ENCODE measurements at regions not wholly inside any gene's neighbourhood (a gene's known extent, or its start where the extent isn't known, plus 50 kb on each side); places are given as distances from the start of the nearest gene placed in this dataset.

DNA sequence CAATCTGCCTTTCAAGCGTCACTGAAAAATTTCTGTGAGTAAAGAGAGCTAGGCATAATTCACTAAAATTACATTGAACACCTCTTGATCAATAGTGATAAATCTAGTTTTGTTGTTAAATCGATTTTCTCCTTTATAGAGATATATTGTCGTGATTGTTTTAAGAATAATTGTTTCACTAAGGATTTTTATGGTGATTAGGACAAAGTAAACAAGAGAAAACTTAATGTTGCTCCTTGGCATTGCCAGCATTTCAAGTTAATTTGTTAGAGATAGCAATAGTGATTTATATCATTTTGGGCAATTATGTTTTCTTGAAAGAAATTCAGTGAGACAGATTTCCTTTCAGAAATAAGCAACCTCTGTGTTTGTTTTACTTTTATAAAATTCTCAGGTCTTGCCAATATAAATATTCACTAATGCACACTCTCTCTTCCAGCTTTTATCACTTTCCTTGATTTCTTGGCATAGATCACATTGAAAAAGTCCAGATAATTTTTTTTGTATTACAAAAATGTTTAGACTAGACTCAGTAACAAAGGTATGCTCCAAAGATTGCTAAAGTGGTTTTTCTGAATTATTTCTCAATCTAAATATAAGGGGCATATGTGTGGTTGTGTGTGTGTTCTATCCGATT, 538.7 kb downstream of the TFEC start:
- H3K9me3 ChIP-seq (ENCODE audit: control insufficient read depth, insufficient read depth, low read depth, low read length) = no peaks in the 10 kb centered on the region
- no peaks in the 10 kb centered on the region for H3K36me3 ChIP-seq (ENCODE audit: control insufficient read depth in 2 of 2, insufficient read depth in 1 of 2, low read length in 2 of 2)
- H3K4me3 ChIP-seq (ENCODE audit: low read depth, low read length) = no peak overlapping the region
- H3K4me1 ChIP-seq (ENCODE audit: control insufficient read depth, insufficient read depth, low read length) = peaks cover 4% of the 10 kb centered on the region; the same call in 1 of the 2 replicates
- POLR2A ChIA-PET = no interaction called here
- CTCF ChIA-PET = no interaction called here
- H3K27ac ChIP-seq (ENCODE audit: extremely low read depth, low read depth, low read length) = no peak overlapping the region
- TF ChIP-seq ZEB2 (tag by site-specific recombination; IDR thresholded peaks at IDR 0.05) (0 out of 2 replicates have a peak, but pooled peaks have one; percentile 22), ZNF596 (tag by site-specific recombination; IDR thresholded peaks at IDR 0.05) (peak; percentile 10; the same call in 1 of the 2 replicates), ZBTB21 (tag by site-specific recombination; IDR thresholded peaks at IDR 0.05) (no peak), OSR2 (tag by site-specific recombination; IDR thresholded peaks at IDR 0.05) (peak; percentile 84), SALL2 (tag by site-specific recombination; IDR thresholded peaks at IDR 0.05; ENCODE audit: borderline replicate concordance) (0 out of 2 replicates have a peak, but pooled peaks have one; percentile 39), ZNF324 (tag by site-specific recombination; IDR thresholded peaks at IDR 0.05) (no peak), ZNF501 (tag by site-specific recombination; IDR thresholded peaks at IDR 0.05) (no peak), KLF7 (tag by site-specific recombination; IDR thresholded peaks at IDR 0.05; ENCODE audit: borderline replicate concordance) (no peak), ZNF558 (tag by site-specific recombination; IDR thresholded peaks at IDR 0.05) (no peak), GLI2 (tag by site-specific recombination; IDR thresholded peaks at IDR 0.05; ENCODE audit: borderline replicate concordance, low read depth) (peak; percentile 30; the same call in 1 of the 2 replicates), ZNF776 (tag by site-specific recombination; IDR thresholded peaks at IDR 0.05; ENCODE audit: borderline replicate concordance) (0 out of 2 replicates have a peak, but pooled peaks have one; percentile 22), ZBTB8A (tag by site-specific recombination; IDR thresholded peaks at IDR 0.05) (0 out of 2 replicates have a peak, but pooled peaks have one; percentile 31), YY2 (tag by site-specific recombination; IDR thresholded peaks at IDR 0.05) (0 out of 2 replicates have a peak, but pooled peaks have one; percentile 36), ZNF335 (tag by site-specific recombination; conservative IDR thresholded peaks at IDR 0.05) (0 out of 2 replicates have a peak, but pooled peaks have one; percentile 15), IKZF3 (tag by site-specific recombination; IDR thresholded peaks at IDR 0.05) (peak; percentile 91), ZNF843 (tag by site-specific recombination; IDR thresholded peaks at IDR 0.05) (peak; percentile 94), ZNF792 (tag by site-specific recombination; IDR thresholded peaks at IDR 0.05) (no peak), ZFHX2 (tag by site-specific recombination; conservative IDR thresholded peaks at IDR 0.05) (no peak), FEZF1 (tag by site-specific recombination; IDR thresholded peaks at IDR 0.05) (peak; percentile 81), ZNF585B (tag by site-specific recombination; IDR thresholded peaks at IDR 0.05) (no peak), OVOL3 (tag by site-specific recombination; IDR thresholded peaks at IDR 0.05) (0 out of 2 replicates have a peak, but pooled peaks have one; percentile 46), ZNF426 (tag by site-specific recombination; IDR thresholded peaks at IDR 0.05) (no peak), ZBTB17 (tag by site-specific recombination; IDR thresholded peaks at IDR 0.05) (peak; percentile 86)
- TF ChIP-seq, protein P1, sequence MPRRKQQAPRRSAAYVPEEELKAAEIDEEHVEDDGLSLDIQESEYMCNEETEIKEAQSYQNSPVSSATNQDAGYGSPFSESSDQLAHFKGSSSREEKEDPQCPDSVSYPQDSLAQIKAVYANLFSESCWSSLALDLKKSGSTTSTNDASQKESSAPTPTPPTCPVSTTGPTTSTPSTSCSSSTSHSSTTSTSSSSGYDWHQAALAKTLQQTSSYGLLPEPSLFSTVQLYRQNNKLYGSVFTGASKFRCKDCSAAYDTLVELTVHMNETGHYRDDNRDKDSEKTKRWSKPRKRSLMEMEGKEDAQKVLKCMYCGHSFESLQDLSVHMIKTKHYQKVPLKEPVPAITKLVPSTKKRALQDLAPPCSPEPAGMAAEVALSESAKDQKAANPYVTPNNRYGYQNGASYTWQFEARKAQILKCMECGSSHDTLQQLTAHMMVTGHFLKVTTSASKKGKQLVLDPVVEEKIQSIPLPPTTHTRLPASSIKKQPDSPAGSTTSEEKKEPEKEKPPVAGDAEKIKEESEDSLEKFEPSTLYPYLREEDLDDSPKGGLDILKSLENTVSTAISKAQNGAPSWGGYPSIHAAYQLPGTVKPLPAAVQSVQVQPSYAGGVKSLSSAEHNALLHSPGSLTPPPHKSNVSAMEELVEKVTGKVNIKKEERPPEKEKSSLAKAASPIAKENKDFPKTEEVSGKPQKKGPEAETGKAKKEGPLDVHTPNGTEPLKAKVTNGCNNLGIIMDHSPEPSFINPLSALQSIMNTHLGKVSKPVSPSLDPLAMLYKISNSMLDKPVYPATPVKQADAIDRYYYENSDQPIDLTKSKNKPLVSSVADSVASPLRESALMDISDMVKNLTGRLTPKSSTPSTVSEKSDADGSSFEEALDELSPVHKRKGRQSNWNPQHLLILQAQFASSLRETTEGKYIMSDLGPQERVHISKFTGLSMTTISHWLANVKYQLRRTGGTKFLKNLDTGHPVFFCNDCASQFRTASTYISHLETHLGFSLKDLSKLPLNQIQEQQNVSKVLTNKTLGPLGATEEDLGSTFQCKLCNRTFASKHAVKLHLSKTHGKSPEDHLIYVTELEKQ (tag by site-specific recombination; IDR thresholded peaks at IDR 0.05; ENCODE audit: borderline replicate concordance) = no peak
- TF ChIP-seq, protein P2, sequence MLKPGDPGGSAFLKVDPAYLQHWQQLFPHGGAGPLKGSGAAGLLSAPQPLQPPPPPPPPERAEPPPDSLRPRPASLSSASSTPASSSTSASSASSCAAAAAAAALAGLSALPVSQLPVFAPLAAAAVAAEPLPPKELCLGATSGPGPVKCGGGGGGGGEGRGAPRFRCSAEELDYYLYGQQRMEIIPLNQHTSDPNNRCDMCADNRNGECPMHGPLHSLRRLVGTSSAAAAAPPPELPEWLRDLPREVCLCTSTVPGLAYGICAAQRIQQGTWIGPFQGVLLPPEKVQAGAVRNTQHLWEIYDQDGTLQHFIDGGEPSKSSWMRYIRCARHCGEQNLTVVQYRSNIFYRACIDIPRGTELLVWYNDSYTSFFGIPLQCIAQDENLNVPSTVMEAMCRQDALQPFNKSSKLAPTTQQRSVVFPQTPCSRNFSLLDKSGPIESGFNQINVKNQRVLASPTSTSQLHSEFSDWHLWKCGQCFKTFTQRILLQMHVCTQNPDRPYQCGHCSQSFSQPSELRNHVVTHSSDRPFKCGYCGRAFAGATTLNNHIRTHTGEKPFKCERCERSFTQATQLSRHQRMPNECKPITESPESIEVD (tag by site-specific recombination; IDR thresholded peaks at IDR 0.05) = peak; percentile 92
- TF ChIP-seq, protein P3, sequence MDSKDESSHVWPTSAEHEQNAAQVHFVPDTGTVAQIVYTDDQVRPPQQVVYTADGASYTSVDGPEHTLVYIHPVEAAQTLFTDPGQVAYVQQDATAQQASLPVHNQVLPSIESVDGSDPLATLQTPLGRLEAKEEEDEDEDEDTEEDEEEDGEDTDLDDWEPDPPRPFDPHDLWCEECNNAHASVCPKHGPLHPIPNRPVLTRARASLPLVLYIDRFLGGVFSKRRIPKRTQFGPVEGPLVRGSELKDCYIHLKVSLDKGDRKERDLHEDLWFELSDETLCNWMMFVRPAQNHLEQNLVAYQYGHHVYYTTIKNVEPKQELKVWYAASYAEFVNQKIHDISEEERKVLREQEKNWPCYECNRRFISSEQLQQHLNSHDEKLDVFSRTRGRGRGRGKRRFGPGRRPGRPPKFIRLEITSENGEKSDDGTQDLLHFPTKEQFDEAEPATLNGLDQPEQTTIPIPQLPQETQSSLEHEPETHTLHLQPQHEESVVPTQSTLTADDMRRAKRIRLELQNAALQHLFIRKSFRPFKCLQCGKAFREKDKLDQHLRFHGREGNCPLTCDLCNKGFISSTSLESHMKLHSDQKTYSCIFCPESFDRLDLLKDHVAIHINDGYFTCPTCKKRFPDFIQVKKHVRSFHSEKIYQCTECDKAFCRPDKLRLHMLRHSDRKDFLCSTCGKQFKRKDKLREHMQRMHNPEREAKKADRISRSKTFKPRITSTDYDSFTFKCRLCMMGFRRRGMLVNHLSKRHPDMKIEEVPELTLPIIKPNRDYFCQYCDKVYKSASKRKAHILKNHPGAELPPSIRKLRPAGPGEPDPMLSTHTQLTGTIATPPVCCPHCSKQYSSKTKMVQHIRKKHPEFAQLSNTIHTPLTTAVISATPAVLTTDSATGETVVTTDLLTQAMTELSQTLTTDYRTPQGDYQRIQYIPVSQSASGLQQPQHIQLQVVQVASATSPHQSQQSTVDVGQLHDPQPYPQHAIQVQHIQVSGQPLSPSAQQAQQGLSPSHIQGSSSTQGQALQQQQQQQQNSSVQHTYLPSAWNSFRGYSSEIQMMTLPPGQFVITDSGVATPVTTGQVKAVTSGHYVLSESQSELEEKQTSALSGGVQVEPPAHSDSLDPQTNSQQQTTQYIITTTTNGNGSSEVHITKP (tag by site-specific recombination; IDR thresholded peaks at IDR 0.05) = no peak
- TF ChIP-seq, protein P4, sequence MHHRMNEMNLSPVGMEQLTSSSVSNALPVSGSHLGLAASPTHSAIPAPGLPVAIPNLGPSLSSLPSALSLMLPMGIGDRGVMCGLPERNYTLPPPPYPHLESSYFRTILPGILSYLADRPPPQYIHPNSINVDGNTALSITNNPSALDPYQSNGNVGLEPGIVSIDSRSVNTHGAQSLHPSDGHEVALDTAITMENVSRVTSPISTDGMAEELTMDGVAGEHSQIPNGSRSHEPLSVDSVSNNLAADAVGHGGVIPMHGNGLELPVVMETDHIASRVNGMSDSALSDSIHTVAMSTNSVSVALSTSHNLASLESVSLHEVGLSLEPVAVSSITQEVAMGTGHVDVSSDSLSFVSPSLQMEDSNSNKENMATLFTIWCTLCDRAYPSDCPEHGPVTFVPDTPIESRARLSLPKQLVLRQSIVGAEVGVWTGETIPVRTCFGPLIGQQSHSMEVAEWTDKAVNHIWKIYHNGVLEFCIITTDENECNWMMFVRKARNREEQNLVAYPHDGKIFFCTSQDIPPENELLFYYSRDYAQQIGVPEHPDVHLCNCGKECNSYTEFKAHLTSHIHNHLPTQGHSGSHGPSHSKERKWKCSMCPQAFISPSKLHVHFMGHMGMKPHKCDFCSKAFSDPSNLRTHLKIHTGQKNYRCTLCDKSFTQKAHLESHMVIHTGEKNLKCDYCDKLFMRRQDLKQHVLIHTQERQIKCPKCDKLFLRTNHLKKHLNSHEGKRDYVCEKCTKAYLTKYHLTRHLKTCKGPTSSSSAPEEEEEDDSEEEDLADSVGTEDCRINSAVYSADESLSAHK (tag by site-specific recombination; IDR thresholded peaks at IDR 0.05) = peak; percentile 29; the same call in 1 of the 2 replicates
